ENCODE measurements at regions not wholly inside any gene's neighbourhood (a gene's known extent, or its start where the extent isn't known, plus 50 kb on each side); places are given as distances from the start of the nearest gene placed in this dataset.

GRCh38 chr5:77558266-77558665, 66.2 kb upstream of the WDR41 start:
- no peak overlapping the region for H3K4me3 ChIP-seq (ENCODE audit: low read depth, low read length)
- no peaks in the 10 kb centered on the region for H3K27me3 ChIP-seq (ENCODE audit: insufficient read depth, low read depth, severe bottlenecking)
- H3K27ac ChIP-seq: no peak overlapping the region
- no peaks in the 10 kb centered on the region for H3K36me3 ChIP-seq
- no peak for DNase-seq
- no peaks in the 10 kb centered on the region for H3K9me3 ChIP-seq (ENCODE audit: severe bottlenecking)
- no peak for TF ChIP-seq CTCF (IDR thresholded peaks at IDR 0.05; ENCODE audit: low read depth, low read length)

GRCh38 chr5:77550406-77550805, 58.3 kb upstream of the WDR41 start:
- Histone ChIP-seq H3K36me3 (no peaks in the 10 kb centered on the region), H3K27ac (no peak overlapping the region), H3K27me3 (ENCODE audit: insufficient read depth, low read depth, severe bottlenecking) (no peaks in the 10 kb centered on the region), H3K4me3 (ENCODE audit: low read depth, low read length) (no peak overlapping the region), H3K9me3 (ENCODE audit: severe bottlenecking) (no peaks in the 10 kb centered on the region)
- no peak for TF ChIP-seq CTCF (IDR thresholded peaks at IDR 0.05; ENCODE audit: low read depth, low read length)
- DNase-seq: no peak

- no peak overlapping the region for H3K27ac ChIP-seq
- H3K36me3 ChIP-seq: no peaks in the 10 kb centered on the region
- H3K4me3 ChIP-seq (ENCODE audit: low read depth, low read length): no peak overlapping the region
- TF ChIP-seq CTCF (IDR thresholded peaks at IDR 0.05; ENCODE audit: low read depth, low read length): no peak
- H3K27me3 ChIP-seq (ENCODE audit: insufficient read depth, low read depth, severe bottlenecking): no peaks in the 10 kb centered on the region
- DNase-seq: no peak
- no peaks in the 10 kb centered on the region for H3K9me3 ChIP-seq (ENCODE audit: severe bottlenecking)
Measured at GRCh38 chr5:77545285-77545684, 53.2 kb upstream of the WDR41 start.
